ENCODE measurements at regions not wholly inside any gene's neighbourhood (a gene's known extent, or its start where the extent isn't known, plus 50 kb on each side); places are given as distances from the start of the nearest gene placed in this dataset.

GRCh38 chr6:167446971-167447370 is 122.1 kb downstream of the TTLL2 start:
- no peaks in the 10 kb centered on the region for H3K27me3 ChIP-seq (ENCODE audit: control insufficient read depth, insufficient read depth, low read length)
- H3K36me3 ChIP-seq (ENCODE audit: control insufficient read depth, low read depth, low read length): no peaks in the 10 kb centered on the region
- no peak overlapping the region for H3K27ac ChIP-seq (ENCODE audit: low read length)
- no peak overlapping the region for H3K4me3 ChIP-seq (ENCODE audit: low read length)
- no peaks in the 10 kb centered on the region for H3K9me3 ChIP-seq (ENCODE audit: control insufficient read depth, low read depth, low read length)
- H3K4me1 ChIP-seq (ENCODE audit: control insufficient read depth, low read depth, low read length): peaks cover 43% of the 10 kb centered on the region
- H3K9ac ChIP-seq (ENCODE audit: low read length): no peak overlapping the region

- no peak overlapping the region for H3K4me3 ChIP-seq (ENCODE audit: low read length)
- no peaks in the 10 kb centered on the region for H3K9me3 ChIP-seq (ENCODE audit: control insufficient read depth, low read depth, low read length)
- no peak overlapping the region for H3K27ac ChIP-seq (ENCODE audit: low read length)
- H3K9ac ChIP-seq (ENCODE audit: low read length): no peak overlapping the region
- peaks cover 30% of the 10 kb centered on the region for H3K4me1 ChIP-seq (ENCODE audit: control insufficient read depth, low read depth, low read length)
- no peaks in the 10 kb centered on the region for H3K36me3 ChIP-seq (ENCODE audit: control insufficient read depth, low read depth, low read length)
- H3K27me3 ChIP-seq (ENCODE audit: control insufficient read depth, insufficient read depth, low read length): no peaks in the 10 kb centered on the region
These were observed 123.5 kb downstream of the TTLL2 start for GRCh38 chr6:167448378-167448777.

GRCh38 chr6:167449094-167449861 is 124.4 kb downstream of the TTLL2 start:
- no peak overlapping the region for H3K27ac ChIP-seq (ENCODE audit: low read length)
- H3K9me3 ChIP-seq (ENCODE audit: control insufficient read depth, low read depth, low read length): no peaks in the 10 kb centered on the region
- peaks cover 21% of the 10 kb centered on the region for H3K4me1 ChIP-seq (ENCODE audit: control insufficient read depth, low read depth, low read length)
- no peaks in the 10 kb centered on the region for H3K36me3 ChIP-seq (ENCODE audit: control insufficient read depth, low read depth, low read length)
- no peak overlapping the region for H3K4me3 ChIP-seq (ENCODE audit: low read length)
- H3K9ac ChIP-seq (ENCODE audit: low read length): no peak overlapping the region
- no peaks in the 10 kb centered on the region for H3K27me3 ChIP-seq (ENCODE audit: control insufficient read depth, insufficient read depth, low read length)

- H3K4me3 ChIP-seq (ENCODE audit: low read length): no peak overlapping the region
- H3K27ac ChIP-seq (ENCODE audit: low read length): no peak overlapping the region
- no peaks in the 10 kb centered on the region for H3K36me3 ChIP-seq (ENCODE audit: control insufficient read depth, low read depth, low read length)
- no peak overlapping the region for H3K9ac ChIP-seq (ENCODE audit: low read length)
- no peaks in the 10 kb centered on the region for H3K27me3 ChIP-seq (ENCODE audit: control insufficient read depth, insufficient read depth, low read length)
- H3K4me1 ChIP-seq (ENCODE audit: control insufficient read depth, low read depth, low read length): peaks cover 10% of the 10 kb centered on the region
- H3K9me3 ChIP-seq (ENCODE audit: control insufficient read depth, low read depth, low read length): no peaks in the 10 kb centered on the region
These were observed 125.7 kb downstream of the TTLL2 start for GRCh38 chr6:167450626-167451025.

GRCh38 chr6:167452338-167453081 is 127.6 kb downstream of the TTLL2 start:
- H3K9ac ChIP-seq (ENCODE audit: low read length): no peak overlapping the region

GRCh38 chr6:167453082-167453446 is 128.2 kb downstream of the TTLL2 start:
- H3K4me1 ChIP-seq (ENCODE audit: control insufficient read depth, low read depth, low read length): peaks cover 16% of the 10 kb centered on the region
- no peaks in the 10 kb centered on the region for H3K36me3 ChIP-seq (ENCODE audit: control insufficient read depth, low read depth, low read length)
- no peak overlapping the region for H3K4me3 ChIP-seq (ENCODE audit: low read length)
- H3K9ac ChIP-seq (ENCODE audit: low read length): no peak overlapping the region
- no peaks in the 10 kb centered on the region for H3K27me3 ChIP-seq (ENCODE audit: control insufficient read depth, insufficient read depth, low read length)
- H3K9me3 ChIP-seq (ENCODE audit: control insufficient read depth, low read depth, low read length): no peaks in the 10 kb centered on the region
- no peak overlapping the region for H3K27ac ChIP-seq (ENCODE audit: low read length)

More at GRCh38 chr6:167452338-167453081, 127.6 kb downstream of the TTLL2 start:
- Histone ChIP-seq H3K36me3 (ENCODE audit: control insufficient read depth, low read depth, low read length) (no peaks in the 10 kb centered on the region), H3K4me3 (ENCODE audit: low read length) (no peak overlapping the region), H3K27ac (ENCODE audit: low read length) (no peak overlapping the region), H3K27me3 (ENCODE audit: control insufficient read depth, insufficient read depth, low read length) (no peaks in the 10 kb centered on the region), H3K4me1 (ENCODE audit: control insufficient read depth, low read depth, low read length) (peaks cover 11% of the 10 kb centered on the region), H3K9me3 (ENCODE audit: control insufficient read depth, low read depth, low read length) (no peaks in the 10 kb centered on the region)

- no peak overlapping the region for H3K9ac ChIP-seq (ENCODE audit: low read length)
- H3K9me3 ChIP-seq (ENCODE audit: control insufficient read depth, low read depth, low read length): no peaks in the 10 kb centered on the region
- H3K27me3 ChIP-seq (ENCODE audit: control insufficient read depth, insufficient read depth, low read length): no peaks in the 10 kb centered on the region
- peaks cover 16% of the 10 kb centered on the region for H3K4me1 ChIP-seq (ENCODE audit: control insufficient read depth, low read depth, low read length)
- H3K4me3 ChIP-seq (ENCODE audit: low read length): no peak overlapping the region
- H3K36me3 ChIP-seq (ENCODE audit: control insufficient read depth, low read depth, low read length): no peaks in the 10 kb centered on the region
- no peak overlapping the region for H3K27ac ChIP-seq (ENCODE audit: low read length)
These were observed 129.1 kb downstream of the TTLL2 start for GRCh38 chr6:167454003-167454402.

- H3K27ac ChIP-seq (ENCODE audit: low read length): no peak overlapping the region
- no peak overlapping the region for H3K4me3 ChIP-seq (ENCODE audit: low read length)
- no peaks in the 10 kb centered on the region for H3K36me3 ChIP-seq (ENCODE audit: control insufficient read depth, low read depth, low read length)
- no peak overlapping the region for H3K9ac ChIP-seq (ENCODE audit: low read length)
- no peaks in the 10 kb centered on the region for H3K27me3 ChIP-seq (ENCODE audit: control insufficient read depth, insufficient read depth, low read length)
- H3K9me3 ChIP-seq (ENCODE audit: control insufficient read depth, low read depth, low read length): no peaks in the 10 kb centered on the region
- H3K4me1 ChIP-seq (ENCODE audit: control insufficient read depth, low read depth, low read length): peaks cover 16% of the 10 kb centered on the region
These were observed 130.5 kb downstream of the TTLL2 start for GRCh38 chr6:167455371-167455770.

- H3K9me3 ChIP-seq (ENCODE audit: control insufficient read depth, low read depth, low read length): no peaks in the 10 kb centered on the region
- H3K4me1 ChIP-seq (ENCODE audit: control insufficient read depth, low read depth, low read length): peaks cover 3% of the 10 kb centered on the region
- H3K36me3 ChIP-seq (ENCODE audit: control insufficient read depth, low read depth, low read length): no peaks in the 10 kb centered on the region
- no peak overlapping the region for H3K9ac ChIP-seq (ENCODE audit: low read length)
- no peaks in the 10 kb centered on the region for H3K27me3 ChIP-seq (ENCODE audit: control insufficient read depth, insufficient read depth, low read length)
- no peak overlapping the region for H3K4me3 ChIP-seq (ENCODE audit: low read length)
- H3K27ac ChIP-seq (ENCODE audit: low read length): no peak overlapping the region
These were observed 137.8 kb downstream of the TTLL2 start for GRCh38 chr6:167462514-167463312.

GRCh38 chr6:167464177-167464576 is 139.3 kb downstream of the TTLL2 start:
- Histone ChIP-seq H3K9ac (ENCODE audit: low read length) (no peak overlapping the region), H3K4me3 (ENCODE audit: low read length) (no peak overlapping the region), H3K27me3 (ENCODE audit: control insufficient read depth, insufficient read depth, low read length) (no peaks in the 10 kb centered on the region), H3K9me3 (ENCODE audit: control insufficient read depth, low read depth, low read length) (no peaks in the 10 kb centered on the region), H3K36me3 (ENCODE audit: control insufficient read depth, low read depth, low read length) (no peaks in the 10 kb centered on the region), H3K27ac (ENCODE audit: low read length) (no peak overlapping the region), H3K4me1 (ENCODE audit: control insufficient read depth, low read depth, low read length) (no peaks in the 10 kb centered on the region)

GRCh38 chr6:167465482-167465881 is 140.6 kb downstream of the TTLL2 start:
- Histone ChIP-seq H3K27me3 (ENCODE audit: control insufficient read depth, insufficient read depth, low read length) (no peaks in the 10 kb centered on the region), H3K9me3 (ENCODE audit: control insufficient read depth, low read depth, low read length) (no peaks in the 10 kb centered on the region), H3K4me1 (ENCODE audit: control insufficient read depth, low read depth, low read length) (no peaks in the 10 kb centered on the region), H3K36me3 (ENCODE audit: control insufficient read depth, low read depth, low read length) (no peaks in the 10 kb centered on the region), H3K27ac (ENCODE audit: low read length) (no peak overlapping the region), H3K9ac (ENCODE audit: low read length) (no peak overlapping the region), H3K4me3 (ENCODE audit: low read length) (no peak overlapping the region)
